Fibroblast of the conjunctiva (primary cell): ENCODE measurements at regions not wholly inside any gene's neighbourhood (a gene's known extent, or its start where the extent isn't known, plus 50 kb on each side); places are given as distances from the start of the nearest gene placed in this dataset.

Source experiments
- DNase-seq: peaks from one replicate; pipeline ENCODE4 v3.0.0-alpha.2; 2010; ENCODE audit warnings: low read depth

- DNase-seq: peak; percentile 1
Measured at GRCh38 chr5:4640795-4641194, 499.3 kb upstream of the ADAMTS16 start.

- no peak for DNase-seq
Measured at GRCh38 chr5:4642525-4642924, 497.6 kb upstream of the ADAMTS16 start.

- DNase-seq: no peak
Measured at GRCh38 chr5:4643190-4643589, 496.9 kb upstream of the ADAMTS16 start.

GRCh38 chr5:4643960-4644359 is 496.2 kb upstream of the ADAMTS16 start:
- no peak for DNase-seq

- no peak for DNase-seq
Measured at GRCh38 chr5:4646715-4647375, 493.3 kb upstream of the ADAMTS16 start.

GRCh38 chr5:4647955-4648354 is 492.2 kb upstream of the ADAMTS16 start:
- DNase-seq: no peak

- DNase-seq: no peak
Measured at GRCh38 chr5:4651806-4652565, 488.1 kb upstream of the ADAMTS16 start.

- no peak for DNase-seq
Measured at GRCh38 chr5:4653475-4653874, 486.7 kb upstream of the ADAMTS16 start.

- no peak for DNase-seq
Measured at GRCh38 chr5:4659851-4660250, 480.3 kb upstream of the ADAMTS16 start.

- DNase-seq: no peak
Measured at GRCh38 chr5:4661326-4661725, 478.8 kb upstream of the ADAMTS16 start.

- DNase-seq: no peak
Measured at GRCh38 chr5:4661836-4662235, 478.3 kb upstream of the ADAMTS16 start.

- DNase-seq: no peak
Measured at GRCh38 chr5:4662756-4663155, 477.4 kb upstream of the ADAMTS16 start.

GRCh38 chr5:4665911-4666310 is 474.2 kb upstream of the ADAMTS16 start:
- no peak for DNase-seq

- no peak for DNase-seq
Measured at GRCh38 chr5:4674166-4674565, 466.0 kb upstream of the ADAMTS16 start.

GRCh38 chr5:4676934-4677333 is 463.2 kb upstream of the ADAMTS16 start:
- DNase-seq: no peak

- DNase-seq: no peak
Measured at GRCh38 chr5:4684946-4685345, 455.2 kb upstream of the ADAMTS16 start.

GRCh38 chr5:4698596-4698995 is 441.5 kb upstream of the ADAMTS16 start:
- no peak for DNase-seq

GRCh38 chr5:4699592-4699991 is 440.5 kb upstream of the ADAMTS16 start:
- no peak for DNase-seq

GRCh38 chr5:4700069-4700468 is 440.1 kb upstream of the ADAMTS16 start:
- peak; percentile 12 for DNase-seq

- DNase-seq: no peak
Measured at GRCh38 chr5:4700871-4701270, 439.3 kb upstream of the ADAMTS16 start.

- no peak for DNase-seq
Measured at GRCh38 chr5:4703931-4704458, 436.1 kb upstream of the ADAMTS16 start.

- no peak for DNase-seq
Measured at GRCh38 chr5:4704951-4705350, 435.2 kb upstream of the ADAMTS16 start.

GRCh38 chr5:4716781-4717180 is 423.3 kb upstream of the ADAMTS16 start:
- no peak for DNase-seq

GRCh38 chr5:4717446-4717845 is 422.7 kb upstream of the ADAMTS16 start:
- no peak for DNase-seq
